ENCODE measurements at regions not wholly inside any gene's neighbourhood (a gene's known extent, or its start where the extent isn't known, plus 50 kb on each side); places are given as distances from the start of the nearest gene placed in this dataset.

GRCh38 chr14:36405589-36406274 is 85.3 kb upstream of the MBIP start:
- no peak for TF ChIP-seq POLR2A (IDR thresholded peaks at IDR 0.05)
- TF ChIP-seq, protein P1, sequence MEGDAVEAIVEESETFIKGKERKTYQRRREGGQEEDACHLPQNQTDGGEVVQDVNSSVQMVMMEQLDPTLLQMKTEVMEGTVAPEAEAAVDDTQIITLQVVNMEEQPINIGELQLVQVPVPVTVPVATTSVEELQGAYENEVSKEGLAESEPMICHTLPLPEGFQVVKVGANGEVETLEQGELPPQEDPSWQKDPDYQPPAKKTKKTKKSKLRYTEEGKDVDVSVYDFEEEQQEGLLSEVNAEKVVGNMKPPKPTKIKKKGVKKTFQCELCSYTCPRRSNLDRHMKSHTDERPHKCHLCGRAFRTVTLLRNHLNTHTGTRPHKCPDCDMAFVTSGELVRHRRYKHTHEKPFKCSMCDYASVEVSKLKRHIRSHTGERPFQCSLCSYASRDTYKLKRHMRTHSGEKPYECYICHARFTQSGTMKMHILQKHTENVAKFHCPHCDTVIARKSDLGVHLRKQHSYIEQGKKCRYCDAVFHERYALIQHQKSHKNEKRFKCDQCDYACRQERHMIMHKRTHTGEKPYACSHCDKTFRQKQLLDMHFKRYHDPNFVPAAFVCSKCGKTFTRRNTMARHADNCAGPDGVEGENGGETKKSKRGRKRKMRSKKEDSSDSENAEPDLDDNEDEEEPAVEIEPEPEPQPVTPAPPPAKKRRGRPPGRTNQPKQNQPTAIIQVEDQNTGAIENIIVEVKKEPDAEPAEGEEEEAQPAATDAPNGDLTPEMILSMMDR (IDR thresholded peaks at IDR 0.05 in 8 of 11, conservative IDR thresholded peaks at IDR 0.05 in 3 of 11), result no peak

Measured in spleen (tissue), 7 donors.